ENCODE measurements at regions not wholly inside any gene's neighbourhood (a gene's known extent, or its start where the extent isn't known, plus 50 kb on each side); places are given as distances from the start of the nearest gene placed in this dataset.

DNA sequence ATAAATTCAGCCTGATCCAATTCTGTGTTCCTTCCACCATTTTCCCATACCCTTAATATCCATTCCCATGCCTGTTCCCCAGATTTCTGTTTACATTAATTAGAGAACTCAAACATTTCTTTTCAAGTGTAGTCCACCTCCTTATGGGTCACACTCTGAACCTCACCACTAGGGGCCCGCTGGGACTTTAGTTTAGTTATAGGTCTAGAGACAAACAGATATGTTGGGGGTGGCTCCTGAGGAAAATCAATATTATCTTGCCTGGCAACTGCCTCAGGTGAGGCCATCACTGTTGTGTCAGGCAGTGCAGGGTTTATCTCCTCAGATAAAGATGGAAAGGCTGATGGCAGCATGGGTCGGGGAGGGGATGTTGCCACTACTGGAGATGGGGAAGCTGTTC is 72.8 kb downstream of the CLDN1 start:
- TF ChIP-seq, protein P1, sequence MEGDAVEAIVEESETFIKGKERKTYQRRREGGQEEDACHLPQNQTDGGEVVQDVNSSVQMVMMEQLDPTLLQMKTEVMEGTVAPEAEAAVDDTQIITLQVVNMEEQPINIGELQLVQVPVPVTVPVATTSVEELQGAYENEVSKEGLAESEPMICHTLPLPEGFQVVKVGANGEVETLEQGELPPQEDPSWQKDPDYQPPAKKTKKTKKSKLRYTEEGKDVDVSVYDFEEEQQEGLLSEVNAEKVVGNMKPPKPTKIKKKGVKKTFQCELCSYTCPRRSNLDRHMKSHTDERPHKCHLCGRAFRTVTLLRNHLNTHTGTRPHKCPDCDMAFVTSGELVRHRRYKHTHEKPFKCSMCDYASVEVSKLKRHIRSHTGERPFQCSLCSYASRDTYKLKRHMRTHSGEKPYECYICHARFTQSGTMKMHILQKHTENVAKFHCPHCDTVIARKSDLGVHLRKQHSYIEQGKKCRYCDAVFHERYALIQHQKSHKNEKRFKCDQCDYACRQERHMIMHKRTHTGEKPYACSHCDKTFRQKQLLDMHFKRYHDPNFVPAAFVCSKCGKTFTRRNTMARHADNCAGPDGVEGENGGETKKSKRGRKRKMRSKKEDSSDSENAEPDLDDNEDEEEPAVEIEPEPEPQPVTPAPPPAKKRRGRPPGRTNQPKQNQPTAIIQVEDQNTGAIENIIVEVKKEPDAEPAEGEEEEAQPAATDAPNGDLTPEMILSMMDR (IDR thresholded peaks at IDR 0.05) = no peak
- no peak for TF ChIP-seq POLR2AphosphoS5 (IDR thresholded peaks at IDR 0.05)

All from upper lobe of left lung (tissue), 4 donors.